ENCODE measurements at regions not wholly inside any gene's neighbourhood (a gene's known extent, or its start where the extent isn't known, plus 50 kb on each side); places are given as distances from the start of the nearest gene placed in this dataset.

DNA sequence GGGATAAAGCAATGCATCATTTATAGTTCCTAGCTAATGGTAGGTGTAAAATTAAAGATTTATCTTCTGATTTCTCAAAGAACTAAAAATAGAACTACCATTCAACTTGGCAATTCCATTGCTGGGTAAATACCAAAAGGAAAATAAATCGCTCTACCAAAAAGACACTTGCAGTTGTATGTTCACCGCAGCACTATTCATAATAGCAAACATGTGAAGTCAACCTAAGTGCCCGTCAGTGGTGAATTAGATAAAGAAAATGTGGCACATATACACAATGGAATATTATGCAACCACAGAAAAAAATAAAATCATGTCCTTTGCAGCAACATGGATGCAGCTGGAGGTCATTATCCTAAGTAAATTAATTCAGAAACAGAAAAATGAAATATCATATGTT, 192.8 kb upstream of the ADRA1D start:
- TF ChIP-seq, protein P1, sequence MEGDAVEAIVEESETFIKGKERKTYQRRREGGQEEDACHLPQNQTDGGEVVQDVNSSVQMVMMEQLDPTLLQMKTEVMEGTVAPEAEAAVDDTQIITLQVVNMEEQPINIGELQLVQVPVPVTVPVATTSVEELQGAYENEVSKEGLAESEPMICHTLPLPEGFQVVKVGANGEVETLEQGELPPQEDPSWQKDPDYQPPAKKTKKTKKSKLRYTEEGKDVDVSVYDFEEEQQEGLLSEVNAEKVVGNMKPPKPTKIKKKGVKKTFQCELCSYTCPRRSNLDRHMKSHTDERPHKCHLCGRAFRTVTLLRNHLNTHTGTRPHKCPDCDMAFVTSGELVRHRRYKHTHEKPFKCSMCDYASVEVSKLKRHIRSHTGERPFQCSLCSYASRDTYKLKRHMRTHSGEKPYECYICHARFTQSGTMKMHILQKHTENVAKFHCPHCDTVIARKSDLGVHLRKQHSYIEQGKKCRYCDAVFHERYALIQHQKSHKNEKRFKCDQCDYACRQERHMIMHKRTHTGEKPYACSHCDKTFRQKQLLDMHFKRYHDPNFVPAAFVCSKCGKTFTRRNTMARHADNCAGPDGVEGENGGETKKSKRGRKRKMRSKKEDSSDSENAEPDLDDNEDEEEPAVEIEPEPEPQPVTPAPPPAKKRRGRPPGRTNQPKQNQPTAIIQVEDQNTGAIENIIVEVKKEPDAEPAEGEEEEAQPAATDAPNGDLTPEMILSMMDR (IDR thresholded peaks at IDR 0.05; ENCODE audit: low read depth, low read length) = no peak
- DNase-seq (ENCODE audit: low read depth in 2 of 2) = no peak
- H3K4me3 ChIP-seq (replicated peaks in 1 of 2; ENCODE audit: low read depth in 2 of 2, low read length in 2 of 2) = no peak overlapping the region

DNA sequence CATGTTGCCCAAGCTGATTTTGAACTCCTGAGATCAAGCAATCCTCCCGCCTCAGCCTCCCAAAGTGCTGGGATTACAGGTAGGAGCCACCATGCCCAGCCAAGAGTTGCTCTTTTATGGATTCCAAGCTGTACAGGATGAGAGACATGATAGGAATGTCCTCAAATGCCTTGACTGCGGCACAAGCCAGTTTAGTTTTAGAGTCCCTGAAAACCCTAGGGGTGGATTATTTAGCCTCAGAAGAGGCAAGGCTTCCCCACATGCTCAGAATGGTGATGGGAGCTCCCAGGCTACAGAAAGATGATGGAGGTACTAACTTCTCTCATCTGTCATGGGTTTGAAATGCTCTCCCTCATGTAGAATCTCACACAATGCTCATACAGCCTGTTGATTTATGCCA, 192.1 kb upstream of the ADRA1D start:
- TF ChIP-seq, protein P1 (IDR thresholded peaks at IDR 0.05; ENCODE audit: low read depth, low read length) = no peak
- no peak for DNase-seq (ENCODE audit: low read depth in 2 of 2)
- no peak overlapping the region for H3K4me3 ChIP-seq (replicated peaks in 1 of 2; ENCODE audit: low read depth in 2 of 2, low read length in 2 of 2)

DNA sequence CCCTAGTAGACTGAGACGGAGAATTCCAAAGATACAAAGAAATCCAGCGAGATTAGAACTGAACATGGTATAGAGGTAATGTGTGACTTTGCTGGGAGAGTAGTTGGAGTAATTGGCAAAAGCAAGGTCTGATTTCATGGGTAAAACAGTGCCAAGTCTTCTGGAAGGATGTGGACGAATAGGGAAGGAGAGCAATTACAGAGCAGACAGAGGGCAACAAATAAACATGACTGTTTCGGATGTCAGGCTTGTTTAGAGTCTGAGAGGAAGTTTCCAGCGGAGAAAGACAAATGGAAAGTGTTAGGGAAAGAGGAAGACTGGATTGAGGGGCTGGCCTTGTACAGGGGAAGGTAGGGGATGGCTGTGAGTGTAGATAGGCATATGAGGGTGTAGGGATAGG, 190.4 kb upstream of the ADRA1D start:
- no peak for DNase-seq (ENCODE audit: low read depth in 2 of 2)
- TF ChIP-seq, protein P1 (IDR thresholded peaks at IDR 0.05; ENCODE audit: low read depth, low read length) = no peak

DNA sequence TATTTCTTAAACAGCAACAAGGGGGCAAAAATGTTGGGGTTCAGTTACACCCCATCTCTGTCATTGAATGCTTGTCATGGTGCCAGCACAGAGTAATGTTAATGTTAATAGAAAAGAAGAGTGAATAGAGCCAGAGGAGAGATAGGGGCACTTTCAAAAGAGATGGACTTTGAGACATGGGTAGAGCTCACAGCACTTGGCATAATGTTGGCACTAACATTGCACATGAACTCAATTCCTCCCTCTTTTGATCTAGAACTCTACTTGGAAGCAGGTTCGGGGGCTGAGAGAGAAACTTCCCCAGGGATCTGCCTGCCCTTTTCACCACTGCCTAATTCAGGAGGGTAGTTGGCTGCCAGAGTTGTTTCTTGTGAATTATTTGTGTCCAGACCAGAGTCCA, 188.0 kb upstream of the ADRA1D start:
- no peak for DNase-seq (ENCODE audit: low read depth in 2 of 2)
- no peak overlapping the region for H3K4me3 ChIP-seq (replicated peaks in 1 of 2; ENCODE audit: low read depth in 2 of 2, low read length in 2 of 2)
- TF ChIP-seq, protein P1 (IDR thresholded peaks at IDR 0.05; ENCODE audit: low read depth, low read length) = no peak

More for the DNA sequence above, 190.4 kb upstream of the ADRA1D start:
- no peak overlapping the region for H3K4me3 ChIP-seq (replicated peaks in 1 of 2; ENCODE audit: low read depth in 2 of 2, low read length in 2 of 2)

DNA sequence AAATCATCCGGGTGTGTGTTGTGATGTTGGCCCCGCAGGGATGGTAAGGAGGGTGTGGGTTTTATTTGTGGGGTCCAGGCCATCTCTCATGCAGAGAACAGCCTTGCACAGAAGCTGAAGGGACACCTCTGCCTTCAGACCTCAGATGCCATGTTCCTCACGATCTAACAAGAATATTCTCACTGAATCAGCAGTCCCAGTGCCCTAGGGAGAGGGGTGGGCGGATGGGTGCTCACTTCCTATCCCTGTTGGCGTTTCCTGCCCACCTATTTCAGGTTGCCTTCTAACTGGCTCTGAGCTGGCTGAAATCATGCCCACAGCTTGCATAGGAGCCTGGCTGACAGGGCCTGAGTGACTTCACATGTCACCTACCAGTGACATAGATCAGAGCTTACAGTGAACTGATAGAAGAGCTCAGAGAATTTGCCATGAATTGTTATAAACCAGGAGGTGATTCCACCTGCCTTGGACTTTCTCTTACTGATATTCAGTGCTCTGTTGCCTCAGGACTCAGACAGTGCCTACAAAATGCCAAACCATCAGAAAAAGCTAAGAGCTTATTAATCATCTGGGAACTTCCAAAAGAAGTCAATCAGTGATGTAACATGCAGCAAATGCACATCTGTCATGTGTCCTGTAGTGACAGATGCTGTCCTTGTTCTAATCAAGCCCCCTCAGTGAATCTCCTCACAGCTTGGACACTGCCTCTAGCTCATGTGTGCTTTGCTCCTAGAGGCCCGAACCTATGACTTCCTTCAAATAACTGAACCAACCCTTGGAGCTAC, 186.8 kb upstream of the ADRA1D start:
- TF ChIP-seq, protein P1 (IDR thresholded peaks at IDR 0.05; ENCODE audit: low read depth, low read length) = no peak
- H3K4me3 ChIP-seq (replicated peaks in 1 of 2; ENCODE audit: low read depth in 2 of 2, low read length in 2 of 2) = no peak overlapping the region
- DNase-seq (ENCODE audit: low read depth in 2 of 2) = no peak

DNA sequence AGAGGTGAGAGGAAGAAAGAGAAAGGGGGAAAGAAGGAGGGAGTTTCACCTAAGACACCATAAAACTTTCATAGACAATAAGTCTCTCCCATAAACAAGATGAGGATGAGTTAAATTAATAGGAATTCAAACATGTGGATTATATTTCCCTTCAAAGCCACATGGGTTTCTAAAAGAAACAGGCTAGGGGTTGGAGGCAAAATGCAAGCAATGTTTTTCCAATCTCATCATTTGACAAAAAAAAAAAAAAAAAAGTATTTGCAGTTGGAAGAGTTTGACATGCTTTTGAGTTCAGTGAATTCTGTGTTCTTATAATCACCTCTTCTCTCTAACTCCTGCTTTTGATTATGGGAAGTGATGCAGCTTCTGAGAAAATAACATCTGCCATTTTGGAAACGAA, 186.1 kb upstream of the ADRA1D start:
- H3K4me3 ChIP-seq (replicated peaks in 1 of 2; ENCODE audit: low read depth in 2 of 2, low read length in 2 of 2) = no peak overlapping the region
- DNase-seq (ENCODE audit: low read depth in 2 of 2) = no peak
- TF ChIP-seq, protein P1 (IDR thresholded peaks at IDR 0.05; ENCODE audit: low read depth, low read length) = no peak

DNA sequence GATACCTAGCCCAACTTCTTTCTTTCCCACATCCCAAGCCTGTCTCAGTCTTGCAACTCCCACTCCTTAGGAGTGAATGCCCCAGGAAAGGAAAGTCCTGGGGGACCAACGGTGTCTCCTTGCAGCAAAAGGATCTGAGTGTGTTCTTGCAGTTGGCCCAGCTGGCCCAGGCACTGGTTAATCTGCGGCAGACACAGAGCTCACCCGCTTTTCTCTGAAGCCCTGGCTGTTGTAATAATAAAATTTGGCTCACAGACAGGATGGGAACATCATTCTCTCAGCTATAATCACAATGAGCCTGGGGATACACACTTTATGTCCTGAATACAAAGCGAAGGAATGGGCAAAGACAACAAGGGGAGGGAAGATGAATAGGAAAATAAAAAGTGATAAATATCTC, 185.6 kb upstream of the ADRA1D start:
- no peak for DNase-seq (ENCODE audit: low read depth in 2 of 2)
- H3K4me3 ChIP-seq (replicated peaks in 1 of 2; ENCODE audit: low read depth in 2 of 2, low read length in 2 of 2) = no peak overlapping the region
- TF ChIP-seq, protein P1 (IDR thresholded peaks at IDR 0.05; ENCODE audit: low read depth, low read length) = no peak
